NCI-H2107 treated with DMSO at 0.1 percent for 48 hours (cell line): ENCODE measurements at regions not wholly inside any gene's neighbourhood (a gene's known extent, or its start where the extent isn't known, plus 50 kb on each side); places are given as distances from the start of the nearest gene placed in this dataset.
"Not testable (repeated sequence)": the region's sequence is repeated elsewhere in the genome, so short reads cannot be mapped to it uniquely, and the experiment has no call there.

Experiments used
- DNase-seq: peaks from one replicate; lab custom pipeline; 2025; ENCODE audit not compliant: unreplicated experiment; lab: John Stamatoyannopoulos, UW

DNA sequence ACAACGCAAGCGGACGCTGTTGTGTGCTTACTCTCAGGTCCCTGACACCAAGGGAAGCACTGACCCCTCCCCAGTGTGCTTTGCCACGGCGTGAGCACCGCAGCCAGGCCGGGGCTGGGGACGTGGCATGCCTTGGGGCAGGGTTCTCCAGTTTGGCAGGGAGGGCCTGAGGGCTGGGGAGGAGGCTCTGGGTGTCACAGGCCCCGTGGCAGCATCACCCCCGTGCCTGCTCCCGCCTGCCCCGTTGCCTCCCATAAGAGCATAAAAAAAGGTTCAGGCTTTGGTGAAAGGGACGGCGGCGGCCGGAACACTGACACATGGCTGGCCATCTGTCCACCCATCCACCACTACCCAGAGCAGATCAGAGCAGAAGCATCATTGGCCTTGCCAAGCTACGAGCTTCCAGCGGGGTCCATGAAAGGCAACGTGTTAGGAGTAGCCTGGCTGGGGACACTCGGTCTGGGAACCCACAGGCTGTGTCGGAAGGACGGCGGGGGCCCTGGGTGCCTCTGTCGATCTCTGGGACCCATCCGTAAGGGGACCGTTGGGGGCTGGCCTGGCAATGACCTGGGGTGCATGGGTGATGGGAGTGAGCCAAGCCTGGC lies 183.0 kb downstream of the IGLL1 start:
- DNase-seq: no peak

DNA sequence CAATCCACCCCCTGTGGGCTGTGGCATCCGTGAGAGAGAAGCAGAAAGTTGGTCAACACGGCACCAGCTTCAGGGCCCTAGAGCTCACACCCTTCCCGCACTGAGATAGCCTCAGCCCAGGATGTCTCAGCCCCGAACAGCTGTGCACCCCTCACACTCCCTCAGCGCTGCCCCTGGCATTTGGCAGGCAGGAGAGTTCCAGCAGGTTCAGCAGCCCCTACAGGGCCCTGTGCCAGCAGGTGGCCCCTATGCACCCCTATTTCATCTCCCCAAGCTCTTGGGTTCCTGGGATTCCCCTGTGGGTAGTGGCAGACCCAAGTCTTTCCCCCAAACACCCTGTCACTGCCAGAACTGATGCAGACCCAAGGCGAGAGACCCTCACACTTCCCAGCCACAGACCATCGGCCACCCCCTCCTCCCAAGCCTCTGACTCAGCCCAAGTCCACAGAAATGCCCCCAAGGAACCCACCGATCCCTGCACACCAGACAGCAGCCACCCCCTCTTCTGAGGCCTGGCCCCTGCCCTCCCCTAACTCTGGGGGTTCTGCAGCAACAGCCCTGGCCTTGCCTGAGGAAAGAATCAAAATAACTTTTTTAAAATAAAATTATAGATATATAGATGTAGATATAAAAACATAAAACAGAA lies 183.6 kb downstream of the IGLL1 start:
- DNase-seq: no peak

DNA sequence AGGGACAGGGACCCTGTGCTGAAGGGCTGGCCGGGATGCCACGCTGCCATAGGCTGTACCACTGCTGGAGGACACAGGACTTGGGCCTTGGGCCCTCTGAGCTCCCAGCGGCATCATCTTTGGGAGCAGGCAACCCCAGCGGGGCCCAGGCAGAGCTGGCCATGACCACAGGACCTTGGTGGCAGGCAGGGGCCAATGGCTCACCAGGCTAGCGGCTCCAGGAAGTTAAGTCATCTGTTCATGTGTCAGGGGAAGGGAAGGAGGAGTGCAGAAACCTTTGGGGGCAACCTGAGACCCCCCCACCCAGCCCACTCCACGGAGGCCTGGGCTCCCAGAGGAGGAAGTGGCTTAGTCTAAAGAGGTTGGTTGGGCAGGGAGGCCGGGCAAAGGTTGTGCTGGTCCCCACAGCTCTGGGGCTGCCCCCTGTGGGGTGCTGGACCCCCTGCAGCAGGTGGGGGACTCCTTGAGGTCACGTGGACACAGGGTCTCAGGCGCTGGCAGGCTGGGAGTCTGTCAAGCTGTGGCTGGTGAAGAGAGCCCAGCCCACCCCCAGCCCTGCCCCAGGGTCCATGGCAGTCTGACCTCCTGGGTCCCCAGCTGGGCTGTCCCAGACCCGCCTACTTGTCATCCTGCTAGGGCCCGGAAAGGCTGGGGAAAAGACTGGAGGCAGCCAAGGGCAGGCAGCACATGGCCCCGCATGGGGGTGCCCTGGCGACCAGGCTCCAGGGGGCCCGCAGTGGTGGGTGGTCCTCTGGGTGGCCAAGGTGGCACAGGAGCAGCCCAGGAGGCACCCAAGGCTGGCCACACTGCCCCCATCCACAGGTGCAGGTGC lies 184.3 kb downstream of the IGLL1 start:
- no peak for DNase-seq

DNA sequence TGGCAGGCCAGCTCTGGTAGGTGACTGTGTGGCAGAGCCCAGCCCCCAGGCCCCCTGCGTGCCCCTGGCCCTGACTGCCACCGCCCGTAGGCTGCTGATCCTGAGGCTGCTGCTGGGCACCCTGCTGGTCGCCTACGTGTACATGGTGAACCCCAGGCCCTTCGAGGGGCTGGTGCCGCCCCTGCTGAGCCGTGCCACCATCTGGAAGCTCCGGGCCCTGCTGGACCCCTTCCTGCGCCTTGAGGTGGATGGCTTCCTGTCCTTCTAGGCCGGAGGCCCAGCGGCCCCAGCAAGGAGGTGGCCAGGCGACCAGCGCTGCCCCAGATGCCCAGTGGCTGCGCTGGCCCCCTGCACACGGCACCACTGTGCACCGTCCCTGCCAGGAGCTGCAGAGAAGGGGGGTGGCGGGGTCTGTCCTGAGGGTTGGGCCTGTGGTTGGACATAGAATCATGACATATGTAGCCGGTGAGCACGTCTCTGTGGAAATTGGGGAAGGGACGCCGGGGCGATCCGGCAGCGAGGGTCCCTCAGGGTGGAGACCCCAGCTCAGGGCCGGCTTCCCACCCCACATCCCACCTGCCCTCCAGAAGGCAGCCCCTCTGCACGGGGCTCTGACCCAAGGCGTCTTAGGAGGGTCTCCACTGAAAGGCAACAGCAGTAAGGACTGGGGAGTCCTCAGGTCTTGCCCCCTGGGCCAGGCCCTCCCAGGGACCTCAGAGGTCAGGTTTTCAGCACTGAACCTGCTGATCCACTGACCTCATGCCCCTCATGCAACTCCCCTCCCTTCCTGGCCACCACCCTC lies 185.4 kb downstream of the IGLL1 start:
- DNase-seq: no peak

DNA sequence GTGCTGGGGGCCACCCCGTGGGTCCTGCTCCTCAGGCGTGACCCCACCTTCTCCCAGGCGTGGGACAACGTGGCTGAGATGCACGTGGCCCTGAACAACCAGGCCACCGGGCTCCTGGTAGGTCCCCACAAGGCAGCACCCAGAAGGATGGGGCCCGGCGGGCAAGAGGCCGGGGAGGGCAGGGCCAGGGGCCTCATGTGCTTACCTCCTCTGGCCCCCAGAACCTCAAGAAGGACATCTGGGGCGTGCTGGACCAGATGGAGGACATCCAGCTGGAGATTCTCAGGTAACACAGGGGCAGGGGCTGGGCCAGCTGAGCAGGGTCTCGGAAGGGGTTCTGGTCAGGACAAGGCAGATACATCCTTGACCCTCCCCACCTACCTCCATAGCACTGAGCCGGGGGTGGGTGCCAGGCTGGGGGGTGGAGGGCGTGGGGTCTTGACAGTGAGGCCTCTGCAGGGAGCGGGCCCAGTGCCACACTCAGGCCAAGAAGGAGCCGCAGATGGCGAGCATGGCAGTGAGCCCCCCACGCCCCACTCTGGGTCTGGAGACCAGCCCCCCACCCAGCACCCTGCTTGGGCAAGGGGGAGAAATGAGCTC lies 186.3 kb downstream of the IGLL1 start:
- DNase-seq: no peak

DNA sequence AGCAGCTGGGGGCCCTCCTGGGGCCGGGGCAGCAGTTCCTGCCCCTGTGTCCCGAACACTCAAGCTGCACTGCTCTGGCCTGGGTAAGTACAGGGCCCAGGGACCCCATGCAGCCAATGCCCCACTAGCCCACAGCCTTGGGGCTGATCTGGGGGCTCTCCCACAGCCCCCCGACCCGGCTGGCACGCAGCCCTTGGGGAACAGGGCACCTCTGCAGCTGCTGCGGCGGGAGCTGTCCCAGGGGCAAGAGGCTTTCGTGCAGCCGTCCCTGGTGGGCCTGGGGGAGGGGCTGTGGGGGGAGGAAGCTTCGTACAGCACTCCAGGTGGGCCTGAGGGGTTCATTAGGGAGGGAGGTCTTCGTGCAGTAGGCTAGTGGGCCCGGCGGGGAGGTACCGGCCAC lies 186.9 kb downstream of the IGLL1 start:
- DNase-seq: not testable (repeated sequence)

DNA sequence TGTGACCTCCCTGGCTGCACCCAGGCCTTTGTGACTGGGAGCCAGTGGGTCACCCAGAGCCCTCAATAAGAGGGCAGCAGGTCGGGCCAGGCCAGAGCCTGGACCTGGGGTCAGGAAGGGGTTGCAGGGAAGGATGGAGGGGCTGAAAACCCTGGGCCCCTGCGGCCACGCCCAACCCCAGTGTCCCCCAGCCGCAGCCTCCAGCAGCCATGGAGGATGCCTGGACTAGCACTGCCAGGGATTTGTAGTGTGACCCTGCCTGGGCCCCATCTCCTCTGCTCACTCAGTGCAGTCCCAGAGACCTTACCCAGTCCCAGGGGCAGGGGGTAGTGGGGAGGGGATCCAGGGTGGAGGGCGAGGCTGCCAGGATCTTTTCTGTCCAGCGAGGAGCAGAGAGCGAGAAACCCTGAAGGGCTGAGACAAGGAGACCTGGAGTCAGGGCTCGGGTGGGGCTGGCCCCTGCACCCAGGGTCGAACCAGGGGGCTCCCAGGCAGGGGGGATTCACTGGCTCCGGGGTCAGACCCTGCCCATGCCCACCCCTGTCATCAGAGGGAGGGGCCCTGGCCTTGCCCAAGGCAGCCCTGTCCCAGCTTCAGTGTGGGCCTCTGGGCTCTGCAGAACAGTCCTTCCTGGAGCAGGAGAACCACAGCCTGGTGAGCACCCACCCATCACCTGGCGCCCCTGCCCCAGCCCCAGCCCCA lies 187.5 kb downstream of the IGLL1 start:
- DNase-seq: no peak

DNA sequence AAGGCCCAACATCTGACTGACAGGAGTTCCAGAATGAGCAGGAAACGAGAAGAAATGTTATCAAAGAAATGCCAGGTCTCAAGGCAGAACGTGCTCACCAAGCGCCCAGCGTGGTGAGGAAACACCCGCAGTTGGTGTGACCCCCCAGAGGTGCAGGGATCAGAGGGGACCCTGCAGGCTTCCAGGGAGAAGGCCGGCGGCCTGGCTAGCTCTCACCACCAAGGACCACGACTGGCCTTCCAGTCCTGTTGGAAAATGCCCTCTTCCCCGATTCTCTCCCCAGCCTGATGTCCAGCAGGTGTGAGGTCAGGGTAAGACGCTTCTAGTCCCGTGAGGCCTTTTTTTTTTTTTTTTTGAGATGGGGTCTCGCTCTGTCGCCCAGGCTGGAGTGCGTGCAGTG lies 189.1 kb downstream of the IGLL1 start:
- DNase-seq: no peak

DNA sequence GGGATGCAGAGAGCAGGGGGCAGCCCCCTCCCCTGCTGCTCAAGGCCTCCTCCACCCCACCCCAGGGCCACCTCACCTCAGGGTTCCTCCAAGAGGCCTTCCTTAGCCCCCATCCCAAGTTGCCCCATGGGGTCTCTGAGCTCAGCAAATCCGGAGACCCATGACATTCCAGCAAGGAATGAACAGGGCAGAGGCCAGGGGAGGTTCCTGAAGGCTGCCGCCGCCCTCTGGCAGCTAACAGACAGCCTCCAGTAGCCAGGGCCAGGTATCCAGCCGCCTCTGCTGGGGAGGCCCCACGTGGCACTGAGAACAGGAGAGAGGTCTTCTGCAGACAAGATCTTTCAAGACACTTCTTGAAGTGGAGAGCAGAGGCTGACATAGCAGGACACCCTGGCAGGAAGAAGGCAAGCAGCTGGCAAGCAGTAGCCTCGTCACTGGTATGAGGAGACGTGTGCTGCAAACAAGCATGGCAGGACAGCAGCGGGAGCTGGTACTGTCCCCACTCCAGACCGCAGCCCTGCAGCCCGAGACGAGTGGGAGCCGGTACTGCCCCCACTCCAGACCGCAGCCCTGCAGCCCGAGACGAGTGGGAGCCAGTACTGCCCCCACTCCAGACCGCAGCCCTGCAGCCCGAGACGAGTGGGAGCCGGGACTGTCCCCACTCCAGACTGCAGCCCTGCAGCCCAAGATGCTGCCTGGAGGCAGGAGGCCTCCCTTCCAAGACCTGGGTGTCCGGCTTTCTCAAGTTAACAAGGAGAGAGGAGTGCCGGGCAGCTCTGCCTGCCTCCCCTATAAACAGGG lies 190.6 kb downstream of the IGLL1 start:
- DNase-seq: no peak

DNA sequence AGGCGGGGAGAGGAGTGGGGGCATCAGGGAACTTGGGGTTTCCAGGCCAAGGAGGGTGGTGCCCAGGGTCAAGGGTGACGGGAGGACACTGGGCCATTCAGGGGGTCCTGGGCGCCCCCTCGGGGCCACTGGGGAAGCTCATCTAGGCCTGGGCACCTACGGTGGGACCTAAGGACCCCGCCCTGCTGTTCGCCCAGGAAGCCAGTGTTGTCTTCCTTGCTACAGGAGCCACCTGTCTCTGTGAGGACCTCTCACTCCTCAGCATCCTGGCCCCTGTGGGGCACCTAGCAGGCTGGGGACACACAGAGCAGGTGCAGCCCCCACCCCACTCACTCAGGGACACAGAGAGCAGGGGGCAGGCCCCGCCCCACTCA lies 191.6 kb downstream of the IGLL1 start:
- DNase-seq: no peak

DNA sequence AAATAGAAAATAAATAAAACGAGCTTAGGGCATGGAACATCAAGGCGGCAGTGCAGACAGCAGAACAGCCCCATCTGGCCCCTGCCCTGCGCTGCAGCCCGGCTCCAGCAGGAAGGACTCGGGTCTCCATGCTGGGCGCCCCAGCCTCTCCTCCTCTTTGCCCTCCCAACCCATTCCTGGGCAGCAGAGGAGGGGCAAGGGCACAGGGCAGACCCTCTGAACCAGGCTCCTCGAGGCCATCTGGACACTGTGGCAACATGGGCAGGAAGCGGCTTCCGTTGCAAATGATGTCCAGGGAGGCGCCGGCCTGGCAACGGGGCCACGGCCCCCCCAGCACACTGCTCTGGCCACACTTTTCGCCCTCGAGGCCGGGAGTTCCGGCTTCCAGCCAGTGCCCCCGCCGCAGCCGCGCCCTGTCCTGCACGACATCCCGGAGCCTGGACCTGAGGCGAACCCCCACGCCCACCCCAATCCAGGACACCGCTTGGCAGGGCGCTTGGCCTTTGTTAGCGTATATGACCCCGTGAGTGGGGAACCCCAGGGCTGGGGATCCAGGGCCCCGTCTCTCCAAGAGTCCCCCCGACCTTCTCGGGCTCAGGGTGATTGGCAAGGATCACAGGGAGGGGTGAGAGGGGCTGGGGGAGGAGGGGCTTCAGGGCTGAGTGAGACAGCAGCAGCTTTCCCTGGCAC lies 192.1 kb downstream of the IGLL1 start:
- no peak for DNase-seq

DNA sequence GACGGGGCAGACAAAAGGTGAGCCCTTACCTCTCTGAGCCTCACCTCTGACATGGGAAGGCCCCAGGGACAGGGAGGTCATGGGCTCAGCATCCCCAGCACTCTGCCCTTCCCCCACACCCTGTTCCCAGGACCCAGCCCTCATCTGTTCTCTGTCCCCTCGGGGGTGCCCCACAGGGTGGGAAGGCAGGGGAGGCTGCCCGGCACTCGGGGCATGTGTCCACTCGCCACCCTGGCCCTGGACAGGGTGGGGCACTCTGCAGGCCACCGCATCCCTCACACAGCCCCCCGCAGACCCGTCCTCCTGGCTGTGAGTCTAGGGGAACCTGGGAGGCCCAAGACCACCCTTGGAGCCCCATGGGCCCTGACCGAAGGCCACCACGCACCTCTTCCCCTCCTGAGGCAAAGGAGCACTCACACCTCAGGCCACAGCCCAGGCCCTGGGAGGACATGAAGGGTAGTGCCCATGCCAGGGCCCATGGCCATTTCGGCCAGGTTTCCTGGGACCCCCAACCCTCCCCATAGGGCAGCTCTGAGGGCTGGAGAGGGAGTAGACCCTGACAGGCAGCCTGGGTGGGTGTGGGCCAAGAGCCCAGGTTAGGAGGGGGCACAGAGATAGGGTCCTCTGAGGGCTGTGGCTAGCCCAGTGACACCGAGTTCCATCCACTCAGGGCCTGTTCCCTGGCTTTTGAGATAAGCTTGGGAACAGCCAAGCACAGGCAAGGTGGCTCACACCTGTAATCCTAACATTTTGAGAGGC lies 193.1 kb downstream of the IGLL1 start:
- DNase-seq: no peak

DNA sequence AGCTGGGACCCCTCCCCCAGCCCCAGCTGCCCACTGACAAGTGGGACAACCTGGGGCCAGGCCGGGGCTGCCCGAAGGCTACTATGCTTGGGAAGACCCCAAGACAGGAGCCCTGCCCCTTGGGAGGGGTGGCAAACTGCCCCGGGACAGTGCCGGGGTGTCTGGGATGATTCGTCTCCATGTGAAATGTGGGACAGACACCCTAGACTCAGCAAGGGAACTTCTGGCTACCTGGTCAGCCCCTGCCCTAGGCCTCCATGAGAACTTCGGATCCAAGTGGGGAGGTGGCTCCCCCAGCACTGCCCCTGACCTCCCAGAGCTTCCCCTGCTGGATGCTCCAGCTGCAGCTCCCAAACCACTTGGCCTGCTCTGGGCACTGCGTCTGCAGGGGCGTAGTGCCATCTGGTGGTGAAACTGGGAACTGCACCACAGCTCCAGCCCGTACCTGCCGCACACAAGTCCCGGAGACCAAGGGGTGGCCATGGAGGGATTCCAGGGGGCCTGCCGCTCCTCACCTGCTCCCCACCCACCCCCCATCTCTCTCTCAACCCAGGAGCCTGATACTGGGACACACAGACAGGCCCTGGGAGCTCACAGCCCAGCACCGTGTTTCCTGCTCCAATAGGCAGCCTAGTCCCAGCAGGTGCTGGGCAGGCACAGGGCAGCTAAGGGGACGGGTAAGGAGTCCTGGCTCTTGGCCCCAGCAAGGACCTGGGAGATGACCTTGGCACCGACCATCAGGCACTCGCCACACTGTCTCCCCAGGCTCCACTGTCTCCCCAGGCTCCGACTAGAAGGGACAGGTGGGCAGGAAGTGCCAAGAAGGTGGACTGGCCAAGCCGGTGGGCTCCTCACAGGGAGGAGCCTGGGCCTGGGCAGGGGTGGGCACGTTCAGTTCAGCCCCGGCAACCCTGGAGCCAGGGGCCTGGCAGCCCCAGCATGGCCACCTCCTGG lies 194.1 kb downstream of the IGLL1 start:
- peak; percentile 34 for DNase-seq

DNA sequence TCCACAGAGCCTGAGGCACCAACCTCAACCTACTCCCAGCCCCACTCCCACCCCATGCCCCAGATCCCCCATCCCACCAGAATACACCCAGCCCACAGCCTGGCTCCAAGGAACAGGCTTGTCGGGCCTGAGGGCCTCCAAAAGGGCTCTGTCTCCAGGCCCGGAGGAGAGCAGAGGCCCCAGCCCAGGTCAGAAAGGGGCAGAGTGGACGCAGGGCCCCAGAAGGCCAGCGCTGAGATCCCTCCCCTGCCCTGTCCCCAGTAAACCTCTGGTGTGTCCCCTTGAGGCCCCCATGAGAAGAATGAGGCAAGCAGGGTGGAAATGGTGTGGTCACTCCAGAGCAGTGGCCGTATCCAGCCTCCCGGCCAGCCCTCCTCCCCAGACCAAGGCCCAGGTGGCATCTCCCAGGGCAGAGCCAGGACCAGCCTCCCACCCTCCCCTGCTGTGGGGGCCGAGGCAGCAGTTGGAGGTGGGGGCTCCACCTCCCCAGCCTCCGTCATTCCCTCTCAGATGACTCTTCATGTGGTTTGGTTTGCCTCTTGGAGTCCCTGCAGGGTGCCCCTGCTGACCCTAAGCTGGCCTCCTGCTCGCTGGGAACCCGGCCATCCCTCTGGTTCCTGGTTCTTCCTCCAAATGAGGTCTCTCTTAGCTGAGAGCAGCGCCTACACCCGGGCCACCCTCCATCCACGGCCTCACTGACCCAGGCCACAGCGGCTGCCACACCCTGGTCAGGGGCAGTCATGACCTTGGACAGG lies 195.0 kb downstream of the IGLL1 start:
- DNase-seq: no peak

DNA sequence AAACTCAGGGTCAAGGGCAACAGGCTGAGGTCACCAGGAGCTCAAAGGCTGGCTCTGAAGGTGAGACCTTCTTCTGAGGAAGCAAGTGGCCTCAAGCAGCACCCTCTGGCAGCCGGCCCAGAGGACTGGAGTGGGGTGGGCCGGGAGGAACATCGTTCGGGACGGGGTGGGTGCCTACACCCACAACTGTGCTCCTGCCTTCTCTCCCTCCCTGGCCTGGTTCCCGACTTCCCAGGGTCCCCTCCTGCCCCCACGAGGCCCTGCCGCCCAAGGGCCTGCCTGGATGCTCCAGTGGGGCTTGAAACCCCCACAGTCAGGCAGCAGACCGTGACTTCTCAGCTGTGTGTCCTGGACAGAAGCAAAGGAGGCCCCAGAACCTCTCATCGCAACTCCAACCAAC lies 195.7 kb downstream of the IGLL1 start:
- no peak for DNase-seq

DNA sequence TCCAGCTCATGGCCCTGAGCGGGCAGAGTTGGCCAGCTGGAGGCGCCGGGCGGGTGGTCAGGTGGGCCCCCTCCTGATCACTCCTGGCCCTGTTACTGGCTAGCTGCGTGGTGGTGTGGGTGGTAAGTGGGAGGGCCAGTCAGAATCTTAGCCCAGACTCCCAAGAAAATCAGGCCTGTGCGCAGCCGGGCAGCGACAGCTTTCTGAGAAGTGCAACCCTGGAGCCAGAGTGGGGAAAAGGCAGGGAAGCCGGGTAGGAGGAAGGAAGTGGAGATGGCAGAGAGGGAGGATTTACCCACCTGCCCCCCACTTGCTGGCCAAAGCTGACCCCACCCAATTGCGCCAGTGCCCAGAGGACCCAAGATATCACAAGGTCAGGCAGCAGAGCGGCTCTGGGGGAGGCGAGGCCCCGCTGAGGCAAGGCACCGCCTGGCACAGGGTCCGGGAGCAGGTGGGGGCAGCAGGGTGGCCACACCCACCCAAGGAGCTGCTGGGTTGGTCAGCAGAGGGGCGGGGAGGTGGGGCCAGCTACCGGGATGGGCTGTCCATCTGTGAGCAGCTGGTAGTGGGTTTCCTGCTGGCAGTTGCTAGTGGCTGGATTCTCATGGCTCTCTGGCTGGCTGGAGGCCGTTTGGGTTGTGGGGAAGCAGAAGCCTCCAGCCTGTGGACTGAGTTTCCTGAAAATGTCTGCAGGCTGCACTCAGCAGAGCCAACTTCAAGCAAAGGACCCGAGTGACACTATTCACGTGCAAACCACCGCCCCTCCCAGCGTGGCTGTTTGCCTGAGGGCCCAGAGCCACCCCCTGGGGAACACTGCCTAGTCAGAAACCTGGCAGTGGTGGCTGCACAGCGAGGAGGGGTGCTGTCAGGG lies 196.4 kb downstream of the IGLL1 start:
- no peak for DNase-seq
